Natural killer cell (primary cell): ENCODE measurements at regions not wholly inside any gene's neighbourhood (a gene's known extent, or its start where the extent isn't known, plus 50 kb on each side); places are given as distances from the start of the nearest gene placed in this dataset.

Experiments
- ATAC-seq, 3 donors: fragments of 150-1000 bp in 2 of 3; fragments of 200-7000 bp in 1 of 3; cut with Tn5 transposase; 1 replicate in 1 of 3; 2 replicates in 2 of 3; pipeline ENCODE4 v1.10.0; 2021; ENCODE audit warnings: mild to moderate bottlenecking in 2 of 3, moderate library complexity in 2 of 3
- DNase-seq, 2 donors: peaks; one replicate each; pipeline versions ENCODE4 v3.0.0 to v3.0.0-alpha.2; 2013 to 2021; ENCODE audit warnings: mixed read lengths in 1 of 2
- H3K27ac ChIP-seq: one replicate; pipeline ENCODE4 v1.5.1; 2013; ENCODE audit warnings: mild to moderate bottlenecking, low read length
- H3K27me3 ChIP-seq: one replicate; pipeline ENCODE4 v1.6.1; 2013; ENCODE audit warnings: low read length; ENCODE audit not compliant: control insufficient read depth, insufficient read depth
- H3K36me3 ChIP-seq: one replicate; pipeline ENCODE4 v1.6.1; 2013; ENCODE audit warnings: low read length; ENCODE audit not compliant: control insufficient read depth, insufficient read depth
- H3K4me1 ChIP-seq: one replicate; pipeline ENCODE4 v1.6.1; 2013; ENCODE audit warnings: low read length; ENCODE audit not compliant: control insufficient read depth, insufficient read depth
- H3K4me3 ChIP-seq: one replicate; pipeline ENCODE4 v1.5.1; 2013; ENCODE audit warnings: low read length
- H3K9me3 ChIP-seq: one replicate; pipeline ENCODE4 v1.6.1; 2013; ENCODE audit warnings: low read length; ENCODE audit not compliant: control insufficient read depth, insufficient read depth
- H3K27ac Mint-ChIP-seq, 2 donors: one replicate each; pipeline ENCODE4 v1.8.0; 2022; ENCODE audit warnings: mild to moderate bottlenecking in 2 of 2, mixed read lengths in 2 of 2, moderate library complexity in 1 of 2
- H3K27me3 Mint-ChIP-seq, 2 donors: one replicate each; pipeline ENCODE4 v1.8.0; 2022; ENCODE audit warnings: low read depth in 2 of 2, mixed read lengths in 2 of 2
- H3K36me3 Mint-ChIP-seq: one replicate; pipeline ENCODE4 v1.8.0; 2022; ENCODE audit warnings: mixed read lengths
- H3K4me1 Mint-ChIP-seq, 2 donors: one replicate each; pipeline ENCODE4 v1.8.0; 2022; ENCODE audit warnings: mixed read lengths in 2 of 2
- H3K4me3 Mint-ChIP-seq: one replicate; pipeline ENCODE4 v1.8.0; 2022; ENCODE audit warnings: mild to moderate bottlenecking, moderate library complexity, mixed read lengths
- H3K9me3 Mint-ChIP-seq, 2 donors: one replicate each; pipeline ENCODE4 v1.8.0; 2022; ENCODE audit warnings: mixed read lengths in 2 of 2
- CTCF ChIP-seq: fragments of 200-600 bp; IDR thresholded peaks from one replicate; pipeline ENCODE4 v1.8.0; 2022; ENCODE audit warnings: antibody characterized with exemption
- WGBS: methylation state at CpG from one replicate; pipeline ENCODE4 v1.1.7; 2013; ENCODE audit warnings: missing lambda C conversion rate; ENCODE audit not compliant: insufficient coverage; 5-methylcytosine and 5-hydroxymethylcytosine counted together
- intact Hi-C: fragments of 100-400 bp; cut with micrococcal nuclease; formaldehyde crosslinking; loops from one replicate; pipeline ENCODE4 v1.14.2; 2022

DNA sequence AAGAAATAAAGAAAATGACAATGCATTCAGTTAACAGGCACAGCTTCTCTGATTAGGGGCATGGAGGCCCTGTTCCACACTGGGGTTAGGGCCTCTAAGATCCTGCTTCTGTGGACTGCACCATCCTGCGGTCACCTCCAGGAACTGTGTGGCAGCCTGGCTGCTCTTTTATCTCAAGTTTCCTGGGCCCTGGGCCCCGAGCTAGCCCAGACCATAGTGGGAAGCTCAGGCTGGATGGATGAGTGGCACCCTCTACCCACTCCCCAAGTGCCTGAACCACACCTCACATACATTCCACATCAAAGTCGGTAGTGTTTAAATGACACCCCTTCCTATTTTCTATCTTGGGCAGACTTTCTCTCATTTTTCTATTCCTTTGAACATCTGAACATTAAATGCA lies 461.5 kb upstream of the MKI67 start:
- H3K27ac Mint-ChIP-seq = no peak overlapping the region
- H3K36me3 Mint-ChIP-seq = no peaks in the 10 kb centered on the region
- intact Hi-C loops = no loop called here
- DNase-seq = no peak
- H3K36me3 ChIP-seq = no peaks in the 10 kb centered on the region
- H3K9me3 ChIP-seq = no peaks in the 10 kb centered on the region
- peaks cover 0 to 4% of the 10 kb centered on the region in 2 donors for H3K9me3 Mint-ChIP-seq
- no peak for ATAC-seq
- H3K4me3 ChIP-seq = no peak overlapping the region
- no peak for TF ChIP-seq CTCF
- no peaks in the 10 kb centered on the region for H3K27me3 Mint-ChIP-seq
- no peaks in the 10 kb centered on the region for H3K27me3 ChIP-seq
- WGBS = 78% methylated on average over 3 of the region's 3 CpGs
- H3K27ac ChIP-seq = no peak overlapping the region
- no peaks in the 10 kb centered on the region for H3K4me1 ChIP-seq
- no peak overlapping the region for H3K4me3 Mint-ChIP-seq
- no peaks in the 10 kb centered on the region for H3K4me1 Mint-ChIP-seq

- Mint-ChIP-seq H3K4me3 (no peak overlapping the region), H3K36me3 (no peaks in the 10 kb centered on the region), H3K4me1 (no peaks in the 10 kb centered on the region), H3K9me3 (peaks cover 0 to 3% of the 10 kb centered on the region in 2 donors), H3K27me3 (peaks cover 0 to 2% of the 10 kb centered on the region in 2 donors), H3K27ac (no peak overlapping the region)
- H3K9me3 ChIP-seq = no peaks in the 10 kb centered on the region
- no peak overlapping the region for H3K4me3 ChIP-seq
- no peaks in the 10 kb centered on the region for H3K4me1 ChIP-seq
- H3K27ac ChIP-seq = no peak overlapping the region
- no peak for TF ChIP-seq CTCF
- intact Hi-C loops = no loop called here
- H3K36me3 ChIP-seq = no peaks in the 10 kb centered on the region
- ATAC-seq (no peak), DNase-seq (no peak)
- no peaks in the 10 kb centered on the region for H3K27me3 ChIP-seq
These were observed 462.2 kb upstream of the MKI67 start for GRCh38 chr10:128588402-128588801.

DNA sequence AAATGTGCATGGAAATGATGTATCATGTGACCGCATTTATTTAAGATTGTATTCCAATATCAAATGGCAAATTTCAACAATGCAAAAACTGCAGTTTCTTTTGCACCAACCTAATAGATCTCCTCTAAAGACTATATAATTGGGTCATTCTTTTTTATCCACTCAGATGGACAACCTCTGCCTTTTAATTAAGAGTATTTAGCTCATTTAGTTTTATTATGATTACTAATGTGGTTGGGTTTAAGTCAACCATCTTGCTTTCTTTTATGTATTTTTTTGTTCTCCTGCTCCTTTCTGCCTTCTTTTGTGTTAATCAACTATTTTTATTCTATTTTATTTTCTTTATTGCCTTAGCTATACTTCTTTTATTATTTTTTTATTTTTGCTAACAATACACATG lies 468.5 kb upstream of the MKI67 start:
- no peak overlapping the region for H3K4me3 ChIP-seq
- intact Hi-C loops = no loop called here
- H3K4me1 ChIP-seq = no peaks in the 10 kb centered on the region
- TF ChIP-seq CTCF = no peak
- Mint-ChIP-seq H3K27ac (no peak overlapping the region), H3K4me1 (no peaks in the 10 kb centered on the region), H3K9me3 (peaks cover 0 to 3% of the 10 kb centered on the region in 2 donors), H3K4me3 (no peak overlapping the region), H3K36me3 (peaks cover 5% of the 10 kb centered on the region), H3K27me3 (peaks cover 7 to 31% of the 10 kb centered on the region in 2 donors)
- H3K9me3 ChIP-seq = no peaks in the 10 kb centered on the region
- ATAC-seq (no peak), DNase-seq (no peak)
- WGBS = 100% methylated on average over 1 of the region's 1 CpG
- H3K27ac ChIP-seq = no peak overlapping the region
- H3K36me3 ChIP-seq = no peaks in the 10 kb centered on the region
- H3K27me3 ChIP-seq = no peaks in the 10 kb centered on the region

DNA sequence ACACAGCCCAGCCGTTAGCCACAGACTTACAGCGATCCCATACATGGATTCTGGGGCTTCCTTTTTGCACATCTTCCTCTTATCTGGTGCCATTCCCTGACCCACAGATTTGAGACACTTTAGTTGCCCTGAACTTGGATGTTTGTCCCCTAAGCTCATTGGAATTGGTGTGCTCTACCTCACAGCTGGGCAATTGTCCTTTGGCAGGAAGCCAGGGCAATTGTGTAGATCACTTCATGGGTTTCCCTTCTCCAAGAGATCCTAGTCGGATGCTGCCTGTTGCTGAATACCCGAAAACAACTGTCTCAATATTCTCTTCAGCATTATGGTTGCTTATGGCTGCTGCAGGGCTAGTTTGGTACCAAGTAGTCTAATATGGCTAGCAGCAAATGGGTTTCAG lies 470.7 kb upstream of the MKI67 start:
- no peak overlapping the region for H3K27ac ChIP-seq
- Mint-ChIP-seq H3K4me1 (no peaks in the 10 kb centered on the region), H3K27me3 (peaks cover 8 to 32% of the 10 kb centered on the region in 2 donors), H3K27ac (no peak overlapping the region), H3K4me3 (no peak overlapping the region), H3K9me3 (peaks cover 0 to 3% of the 10 kb centered on the region in 2 donors), H3K36me3 (peaks cover 5% of the 10 kb centered on the region)
- intact Hi-C loops = no loop called here
- WGBS = 92% methylated on average over 4 of the region's 4 CpGs
- TF ChIP-seq CTCF = no peak
- no peak overlapping the region for H3K4me3 ChIP-seq
- no peaks in the 10 kb centered on the region for H3K9me3 ChIP-seq
- no peaks in the 10 kb centered on the region for H3K4me1 ChIP-seq
- no peak for ATAC-seq
- DNase-seq = no peak
- no peaks in the 10 kb centered on the region for H3K36me3 ChIP-seq
- H3K27me3 ChIP-seq = no peaks in the 10 kb centered on the region
